ENCODE measurements at regions not wholly inside any gene's neighbourhood (a gene's known extent, or its start where the extent isn't known, plus 50 kb on each side); places are given as distances from the start of the nearest gene placed in this dataset.

DNA sequence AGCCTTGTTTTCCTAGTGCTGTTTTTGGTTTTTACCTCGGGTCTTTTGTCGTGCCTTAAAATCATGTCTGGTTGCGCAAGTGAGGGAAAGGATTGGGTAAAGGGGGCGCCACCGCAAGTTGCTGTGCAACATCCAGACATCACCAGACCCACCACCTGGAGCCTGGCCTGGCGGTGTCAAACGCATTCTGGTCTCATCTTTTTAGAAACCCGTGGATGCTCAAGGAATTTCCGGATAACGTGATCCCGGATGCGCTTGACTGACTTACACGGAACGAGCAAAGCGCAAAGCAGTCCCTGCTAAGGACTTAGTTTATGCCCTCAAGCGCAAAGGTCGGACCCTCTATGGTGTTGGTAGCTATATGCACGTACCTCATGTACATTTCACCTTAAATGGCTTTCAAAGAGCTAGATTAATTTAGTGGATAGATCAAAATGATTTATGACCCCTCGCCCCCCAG lies 105.2 kb downstream of the OR2B2 start:
- no peaks in the 10 kb centered on the region for H3K9me3 ChIP-seq
- no peaks in the 10 kb centered on the region for H3K27me3 Mint-ChIP-seq (ENCODE audit: insufficient read depth, unreplicated experiment)
- H3K4me3 Mint-ChIP-seq (ENCODE audit: unreplicated experiment), result peak overlapping the region; percentile 87
- ChIA-PET POLR2A (interaction anchor here (0.5 to 4.8 kb wide), 23 partner anchors 10 to 1682 kb away, joined by 3 to 114 read pairs (median 6); a partner anchor contains a TSS), CTCF (interaction anchor here (0.9 to 1.5 kb wide), 3 partner anchors 11 to 660 kb away, joined by 3 to 17 read pairs (median 4); a partner anchor contains a TSS)
- no peaks in the 10 kb centered on the region for H3K36me3 ChIP-seq (ENCODE audit: control insufficient read depth, insufficient read depth, low read length)
- intact Hi-C loops (cut with micrococcal nuclease; ENCODE audit: unreplicated experiment), result loop anchor here (1.0 to 5.0 kb wide), 3 partner anchors 660 to 1610 kb away; a partner anchor contains a TSS
- peak overlapping the region; percentile 97 for H3K27ac Mint-ChIP-seq (ENCODE audit: unreplicated experiment)
- H3K4me3 ChIP-seq (ENCODE audit: low read depth, low read length), result peak overlapping the region; percentile 43
- TF ChIP-seq, protein P1, sequence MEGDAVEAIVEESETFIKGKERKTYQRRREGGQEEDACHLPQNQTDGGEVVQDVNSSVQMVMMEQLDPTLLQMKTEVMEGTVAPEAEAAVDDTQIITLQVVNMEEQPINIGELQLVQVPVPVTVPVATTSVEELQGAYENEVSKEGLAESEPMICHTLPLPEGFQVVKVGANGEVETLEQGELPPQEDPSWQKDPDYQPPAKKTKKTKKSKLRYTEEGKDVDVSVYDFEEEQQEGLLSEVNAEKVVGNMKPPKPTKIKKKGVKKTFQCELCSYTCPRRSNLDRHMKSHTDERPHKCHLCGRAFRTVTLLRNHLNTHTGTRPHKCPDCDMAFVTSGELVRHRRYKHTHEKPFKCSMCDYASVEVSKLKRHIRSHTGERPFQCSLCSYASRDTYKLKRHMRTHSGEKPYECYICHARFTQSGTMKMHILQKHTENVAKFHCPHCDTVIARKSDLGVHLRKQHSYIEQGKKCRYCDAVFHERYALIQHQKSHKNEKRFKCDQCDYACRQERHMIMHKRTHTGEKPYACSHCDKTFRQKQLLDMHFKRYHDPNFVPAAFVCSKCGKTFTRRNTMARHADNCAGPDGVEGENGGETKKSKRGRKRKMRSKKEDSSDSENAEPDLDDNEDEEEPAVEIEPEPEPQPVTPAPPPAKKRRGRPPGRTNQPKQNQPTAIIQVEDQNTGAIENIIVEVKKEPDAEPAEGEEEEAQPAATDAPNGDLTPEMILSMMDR (IDR thresholded peaks at IDR 0.05; ENCODE audit: insufficient read depth in 1 of 2, low read depth in 1 of 2, low read length in 1 of 2, severe bottlenecking in 1 of 2, unreplicated experiment in 1 of 2), result no peak
- H3K4me1 ChIP-seq, result peaks cover 13% of the 10 kb centered on the region
- BruUV-seq (replicated peaks), result no TSS peak
- H3K9me3 Mint-ChIP-seq (ENCODE audit: unreplicated experiment), result no peaks in the 10 kb centered on the region
- peaks cover 25% of the 10 kb centered on the region for H3K4me1 Mint-ChIP-seq (ENCODE audit: low read depth, unreplicated experiment)
- peaks cover 58% of the 10 kb centered on the region for H3K36me3 Mint-ChIP-seq (ENCODE audit: insufficient read depth, unreplicated experiment)
- DNase-seq, result peak; percentile 60 to 64
- no peaks in the 10 kb centered on the region for H3K27me3 ChIP-seq (replicated peaks; ENCODE audit: control insufficient read depth, insufficient read depth, low read length)

GRCh38 chr6:27805347-27805746 lies 106.8 kb downstream of the OR2B2 start:
- BruUV-seq (replicated peaks), result no TSS peak
- peaks cover 41% of the 10 kb centered on the region for H3K36me3 Mint-ChIP-seq (ENCODE audit: insufficient read depth, unreplicated experiment)
- peaks cover 14% of the 10 kb centered on the region for H3K4me1 Mint-ChIP-seq (ENCODE audit: low read depth, unreplicated experiment)
- no peaks in the 10 kb centered on the region for H3K36me3 ChIP-seq (ENCODE audit: control insufficient read depth, insufficient read depth, low read length)
- intact Hi-C loops (cut with micrococcal nuclease; ENCODE audit: unreplicated experiment), result loop anchor here (5.0 kb wide), 1 partner anchor 1608 kb away; a partner anchor contains a TSS
- peaks cover 3% of the 10 kb centered on the region; the same call in 1 of the 2 replicates for H3K4me1 ChIP-seq
- H3K4me3 Mint-ChIP-seq (ENCODE audit: unreplicated experiment), result peak overlapping the region; percentile 48
- H3K4me3 ChIP-seq (ENCODE audit: low read depth, low read length), result no peak overlapping the region
- H3K27me3 Mint-ChIP-seq (ENCODE audit: insufficient read depth, unreplicated experiment), result no peaks in the 10 kb centered on the region
- no peak overlapping the region for H3K27ac Mint-ChIP-seq (ENCODE audit: unreplicated experiment)
- H3K9me3 Mint-ChIP-seq (ENCODE audit: unreplicated experiment), result no peaks in the 10 kb centered on the region
- no peaks in the 10 kb centered on the region for H3K27me3 ChIP-seq (replicated peaks; ENCODE audit: control insufficient read depth, insufficient read depth, low read length)
- ChIA-PET POLR2A (no interaction called here), CTCF (no interaction called here)
- no peak for DNase-seq
- TF ChIP-seq, protein P1 (IDR thresholded peaks at IDR 0.05; ENCODE audit: insufficient read depth in 1 of 2, low read depth in 1 of 2, low read length in 1 of 2, severe bottlenecking in 1 of 2, unreplicated experiment in 1 of 2), result no peak
- no peaks in the 10 kb centered on the region for H3K9me3 ChIP-seq

GRCh38 chr6:27804851-27805250 lies 107.3 kb downstream of the OR2B2 start:
- Mint-ChIP-seq H3K27ac (ENCODE audit: unreplicated experiment) (no peak overlapping the region), H3K4me1 (ENCODE audit: low read depth, unreplicated experiment) (peaks cover 14% of the 10 kb centered on the region), H3K4me3 (ENCODE audit: unreplicated experiment) (peak overlapping the region; percentile 48), H3K9me3 (ENCODE audit: unreplicated experiment) (no peaks in the 10 kb centered on the region), H3K27me3 (ENCODE audit: insufficient read depth, unreplicated experiment) (no peaks in the 10 kb centered on the region), H3K36me3 (ENCODE audit: insufficient read depth, unreplicated experiment) (peaks cover 37% of the 10 kb centered on the region)
- CTCF ChIA-PET, result no interaction called here
- BruUV-seq (replicated peaks), result no TSS peak
- Histone ChIP-seq H3K36me3 (ENCODE audit: control insufficient read depth, insufficient read depth, low read length) (no peaks in the 10 kb centered on the region), H3K4me3 (ENCODE audit: low read depth, low read length) (no peak overlapping the region), H3K9me3 (no peaks in the 10 kb centered on the region), H3K27me3 (replicated peaks; ENCODE audit: control insufficient read depth, insufficient read depth, low read length) (no peaks in the 10 kb centered on the region), H3K4me1 (peaks cover 3% of the 10 kb centered on the region; the same call in 1 of the 2 replicates)
- POLR2A ChIA-PET, result no interaction called here
- DNase-seq, result no peak
- TF ChIP-seq, protein P1 (IDR thresholded peaks at IDR 0.05; ENCODE audit: insufficient read depth in 1 of 2, low read depth in 1 of 2, low read length in 1 of 2, severe bottlenecking in 1 of 2, unreplicated experiment in 1 of 2), result no peak
- intact Hi-C loops (cut with micrococcal nuclease; ENCODE audit: unreplicated experiment), result loop anchor here (5.0 kb wide), 1 partner anchor 1608 kb away; a partner anchor contains a TSS
